ENCODE measurements at regions not wholly inside any gene's neighbourhood (a gene's known extent, or its start where the extent isn't known, plus 50 kb on each side); places are given as distances from the start of the nearest gene placed in this dataset.

DNA sequence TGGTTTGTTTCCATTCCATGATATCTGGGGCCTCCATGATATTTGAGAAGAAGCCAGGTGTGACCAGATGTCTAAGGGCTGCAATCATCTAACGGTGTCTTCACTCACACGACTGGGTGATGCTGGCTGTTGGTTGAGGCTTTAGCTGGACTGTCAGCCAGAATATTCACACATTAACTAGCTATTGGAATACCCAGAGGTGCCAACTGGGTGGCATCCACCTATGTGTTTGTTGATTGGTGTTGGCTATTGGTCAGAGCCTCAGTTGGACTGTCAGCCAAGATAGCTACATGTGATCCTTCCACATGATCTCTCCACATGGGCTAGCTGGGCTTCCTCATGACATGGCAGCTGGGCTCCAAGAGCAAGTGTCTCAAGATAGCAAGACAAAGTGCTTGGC is 117.4 kb downstream of the CDCA7 start:
- no peak for DNase-seq (ENCODE audit: low read depth)
- TF ChIP-seq, protein P1, sequence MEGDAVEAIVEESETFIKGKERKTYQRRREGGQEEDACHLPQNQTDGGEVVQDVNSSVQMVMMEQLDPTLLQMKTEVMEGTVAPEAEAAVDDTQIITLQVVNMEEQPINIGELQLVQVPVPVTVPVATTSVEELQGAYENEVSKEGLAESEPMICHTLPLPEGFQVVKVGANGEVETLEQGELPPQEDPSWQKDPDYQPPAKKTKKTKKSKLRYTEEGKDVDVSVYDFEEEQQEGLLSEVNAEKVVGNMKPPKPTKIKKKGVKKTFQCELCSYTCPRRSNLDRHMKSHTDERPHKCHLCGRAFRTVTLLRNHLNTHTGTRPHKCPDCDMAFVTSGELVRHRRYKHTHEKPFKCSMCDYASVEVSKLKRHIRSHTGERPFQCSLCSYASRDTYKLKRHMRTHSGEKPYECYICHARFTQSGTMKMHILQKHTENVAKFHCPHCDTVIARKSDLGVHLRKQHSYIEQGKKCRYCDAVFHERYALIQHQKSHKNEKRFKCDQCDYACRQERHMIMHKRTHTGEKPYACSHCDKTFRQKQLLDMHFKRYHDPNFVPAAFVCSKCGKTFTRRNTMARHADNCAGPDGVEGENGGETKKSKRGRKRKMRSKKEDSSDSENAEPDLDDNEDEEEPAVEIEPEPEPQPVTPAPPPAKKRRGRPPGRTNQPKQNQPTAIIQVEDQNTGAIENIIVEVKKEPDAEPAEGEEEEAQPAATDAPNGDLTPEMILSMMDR (IDR thresholded peaks at IDR 0.05; ENCODE audit: insufficient read depth, low read length, severe bottlenecking), result no peak
- no peak overlapping the region for H3K4me3 ChIP-seq (ENCODE audit: low read depth, low read length)
- H3K36me3 ChIP-seq (ENCODE audit: control insufficient read depth, insufficient read depth, low read length), result no peaks in the 10 kb centered on the region
- FAIRE-seq, result peak; percentile 85
- H3K27me3 ChIP-seq (ENCODE audit: control insufficient read depth, insufficient read depth, low read length), result no peaks in the 10 kb centered on the region

DNA sequence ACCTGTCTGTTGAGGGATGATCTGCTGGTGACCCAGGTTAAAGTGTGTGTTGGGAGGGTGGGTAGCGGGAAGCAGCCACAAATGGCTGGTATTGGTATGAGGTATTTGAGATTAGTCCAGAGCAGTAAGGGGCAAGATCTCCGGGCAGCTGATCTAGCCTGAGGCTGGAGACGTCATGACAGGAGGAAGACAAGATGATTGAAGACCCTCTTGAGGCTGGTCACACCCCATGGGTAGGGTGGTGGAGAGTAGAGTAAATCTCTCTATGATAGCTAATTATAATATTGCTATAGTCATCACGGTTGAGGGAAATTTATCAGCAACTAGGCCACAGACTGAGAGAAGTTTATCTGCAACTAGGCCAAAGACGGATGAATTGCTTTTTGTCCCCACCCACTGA is 128.5 kb downstream of the CDCA7 start:
- H3K4me3 ChIP-seq (ENCODE audit: low read depth, low read length), result no peak overlapping the region
- DNase-seq (ENCODE audit: low read depth) (no peak), FAIRE-seq (no peak)
- H3K36me3 ChIP-seq (ENCODE audit: control insufficient read depth, insufficient read depth, low read length), result no peaks in the 10 kb centered on the region
- TF ChIP-seq, protein P1 (IDR thresholded peaks at IDR 0.05; ENCODE audit: insufficient read depth, low read length, severe bottlenecking), result no peak
- peaks cover 4% of the 10 kb centered on the region for H3K27me3 ChIP-seq (ENCODE audit: control insufficient read depth, insufficient read depth, low read length)

DNA sequence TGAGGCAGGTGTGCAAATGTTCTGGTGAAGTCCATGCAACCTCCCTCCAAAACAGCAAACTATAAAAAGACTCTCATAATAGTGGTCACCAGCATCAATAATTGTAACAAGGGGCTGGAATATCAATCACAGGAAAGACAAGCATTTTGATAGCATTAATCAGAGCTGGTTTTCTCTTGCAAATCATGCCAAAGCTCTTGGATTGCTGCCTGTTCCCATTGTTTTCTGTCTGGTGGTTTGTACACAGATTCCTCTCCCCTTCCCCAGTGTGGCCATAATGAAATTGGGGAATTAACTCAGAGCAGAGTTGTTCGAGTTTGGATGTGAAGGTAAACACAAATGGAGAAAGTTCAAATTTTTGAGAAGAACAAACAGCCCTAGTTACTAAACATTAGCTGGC is 134.2 kb downstream of the CDCA7 start:
- Histone ChIP-seq H3K36me3 (ENCODE audit: control insufficient read depth, insufficient read depth, low read length) (no peaks in the 10 kb centered on the region), H3K27me3 (ENCODE audit: control insufficient read depth, insufficient read depth, low read length) (no peaks in the 10 kb centered on the region), H3K4me3 (ENCODE audit: low read depth, low read length) (no peak overlapping the region)
- DNase-seq (ENCODE audit: low read depth) (no peak), FAIRE-seq (no peak)
- TF ChIP-seq, protein P1 (IDR thresholded peaks at IDR 0.05; ENCODE audit: insufficient read depth, low read length, severe bottlenecking), result no peak

DNA sequence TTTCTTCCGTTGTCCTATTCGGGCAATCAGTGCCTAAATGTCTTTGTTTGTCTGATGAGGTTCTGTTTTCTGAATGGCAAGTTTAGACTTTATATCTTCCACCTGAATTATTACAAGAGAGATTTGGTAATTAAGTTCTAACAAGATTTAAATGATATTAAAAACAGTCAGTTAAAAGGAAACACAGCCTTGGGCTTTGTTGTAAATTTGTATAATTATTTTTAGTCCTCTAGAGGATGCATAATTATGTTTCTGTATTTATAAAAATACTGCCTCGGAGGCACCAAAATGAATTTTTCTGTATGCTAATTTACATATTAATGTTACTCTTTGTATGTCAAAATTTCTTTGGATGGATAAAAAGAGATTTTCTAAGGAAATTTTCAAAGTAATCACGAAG is 136.7 kb downstream of the CDCA7 start:
- Histone ChIP-seq H3K27me3 (ENCODE audit: control insufficient read depth, insufficient read depth, low read length) (peaks cover 2% of the 10 kb centered on the region), H3K36me3 (ENCODE audit: control insufficient read depth, insufficient read depth, low read length) (no peaks in the 10 kb centered on the region), H3K4me3 (ENCODE audit: low read depth, low read length) (no peak overlapping the region)
- TF ChIP-seq, protein P1 (IDR thresholded peaks at IDR 0.05; ENCODE audit: insufficient read depth, low read length, severe bottlenecking), result no peak
- FAIRE-seq, result no peak
- no peak for DNase-seq (ENCODE audit: low read depth)

DNA sequence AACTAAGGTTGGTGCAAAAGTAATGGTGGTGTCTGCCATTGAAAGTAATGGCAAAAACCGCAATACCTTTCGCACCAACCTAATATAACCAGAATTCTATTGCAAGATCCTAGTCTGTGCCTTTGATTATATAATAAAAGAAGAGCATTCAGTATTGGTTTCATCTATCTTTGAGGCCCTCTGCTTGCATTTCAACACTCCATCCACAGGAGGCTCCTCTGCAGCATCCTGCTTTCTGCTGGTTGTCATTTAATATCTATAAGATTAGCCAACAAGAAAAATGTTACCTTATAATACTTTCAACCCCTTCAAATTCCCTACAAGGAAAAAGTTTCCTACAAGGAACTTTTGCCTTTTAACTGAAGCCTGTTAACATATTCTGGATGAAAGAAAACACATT is 139.2 kb downstream of the CDCA7 start:
- DNase-seq (ENCODE audit: low read depth) (no peak), FAIRE-seq (no peak)
- Histone ChIP-seq H3K27me3 (ENCODE audit: control insufficient read depth, insufficient read depth, low read length) (peaks cover 2% of the 10 kb centered on the region), H3K36me3 (ENCODE audit: control insufficient read depth, insufficient read depth, low read length) (no peaks in the 10 kb centered on the region), H3K4me3 (ENCODE audit: low read depth, low read length) (no peak overlapping the region)
- TF ChIP-seq, protein P1 (IDR thresholded peaks at IDR 0.05; ENCODE audit: insufficient read depth, low read length, severe bottlenecking), result peak; percentile 21

DNA sequence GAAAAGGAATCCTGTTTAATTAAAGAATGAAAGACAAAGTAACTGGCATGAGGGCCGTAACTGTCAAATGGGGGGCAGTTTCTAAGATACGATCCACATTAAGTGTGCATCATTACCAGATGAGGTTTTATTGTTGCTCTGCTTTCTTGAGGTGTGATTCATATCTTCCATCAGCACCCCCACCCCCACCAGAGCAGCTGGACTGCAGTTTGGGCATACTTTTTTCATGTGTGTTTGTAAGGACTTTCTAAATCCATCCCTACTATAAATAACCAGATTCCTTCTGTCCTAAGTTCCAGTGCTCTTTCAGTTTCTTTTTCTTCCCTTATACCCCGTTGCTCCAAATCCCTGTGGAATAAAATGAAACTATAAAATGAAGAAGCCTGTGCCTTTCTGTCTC is 142.1 kb downstream of the CDCA7 start:
- no peaks in the 10 kb centered on the region for H3K36me3 ChIP-seq (ENCODE audit: control insufficient read depth, insufficient read depth, low read length)
- TF ChIP-seq, protein P1 (IDR thresholded peaks at IDR 0.05; ENCODE audit: insufficient read depth, low read length, severe bottlenecking), result no peak
- H3K27me3 ChIP-seq (ENCODE audit: control insufficient read depth, insufficient read depth, low read length), result peaks cover 2% of the 10 kb centered on the region
- H3K4me3 ChIP-seq (ENCODE audit: low read depth, low read length), result no peak overlapping the region
- FAIRE-seq (no peak), DNase-seq (ENCODE audit: low read depth) (no peak)

Measured in bronchial epithelial cell (primary cell).